CD4-positive, alpha-beta T cell (primary cell): ENCODE measurements at regions not wholly inside any gene's neighbourhood (a gene's known extent, or its start where the extent isn't known, plus 50 kb on each side); places are given as distances from the start of the nearest gene placed in this dataset.

Experiments used
- ATAC-seq: fragments of 200-7000 bp; cut with Tn5 transposase; one replicate; pipeline ENCODE4 v1.10.0; 2022; ENCODE audit warnings: mild to moderate bottlenecking; ENCODE audit not compliant: poor library complexity
- CTCF ChIA-PET: fragments of 350-600 bp; sonication (Branson Sonifier 250); formaldehyde crosslinking; loops from one replicate; lab custom pipeline; 2021; ENCODE audit warnings: antibody characterized with exemption, inconsistent platforms; lab: Charles Lee
- POLR2A ChIA-PET: fragments of 350-600 bp; sonication (Branson Sonifier 250); formaldehyde crosslinking; loops from one replicate; lab custom pipeline; 2021; ENCODE audit warnings: antibody characterized with exemption, inconsistent platforms; lab: Charles Lee
- DNase-seq, 14 experiments: peaks; one replicate each; pipeline ENCODE4 v3.0.0-alpha.2; 2013 to 2020; ENCODE audit warnings: mixed read lengths in 2 of 14
- H3K27ac ChIP-seq, 2 donors: one replicate each; pipeline versions ENCODE4 v1.5.1 to v1.7.0; 2013; ENCODE audit warnings: low read length in 2 of 2, low read depth in 1 of 2, mild to moderate bottlenecking in 1 of 2
- H3K27me3 ChIP-seq, 2 experiments: 1 replicate in 1 of 2; 2 replicates in 1 of 2; pipeline versions ENCODE4 v1.6.1 to v1.7.0; 2013; ENCODE audit warnings: low read length in 2 of 2, control low read depth in 1 of 2, mild to moderate bottlenecking in 1 of 2, moderate library complexity in 1 of 2; ENCODE audit not compliant: insufficient read depth in 2 of 2, control insufficient read depth in 1 of 2
- H3K36me3 ChIP-seq: one replicate; pipeline ENCODE4 v1.6.1; 2013; ENCODE audit warnings: low read length, control low read depth; ENCODE audit not compliant: insufficient read depth
- H3K4me1 ChIP-seq: one replicate; pipeline ENCODE4 v1.6.1; 2013; ENCODE audit warnings: low read length, control low read depth; ENCODE audit not compliant: insufficient read depth
- H3K4me3 ChIP-seq: one replicate; pipeline ENCODE4 v1.5.1; 2013; ENCODE audit warnings: mild to moderate bottlenecking, low read length, moderate library complexity
- H3K9me3 ChIP-seq, 2 experiments: 1 replicate in 1 of 2; 2 replicates in 1 of 2; pipeline versions ENCODE4 v1.6.1 to v1.7.0; 2013; ENCODE audit warnings: low read length in 2 of 2, mild to moderate bottlenecking in 2 of 2, control low read depth in 1 of 2, moderate library complexity in 1 of 2; ENCODE audit not compliant: control insufficient read depth in 1 of 2, insufficient read depth in 1 of 2
- H3K27ac Mint-ChIP-seq: one replicate; pipeline ENCODE4 v1.8.0; 2020; ENCODE audit warnings: mixed read lengths
- H3K27me3 Mint-ChIP-seq: one replicate; pipeline ENCODE4 v1.8.0; 2021; ENCODE audit warnings: mixed read lengths
- H3K36me3 Mint-ChIP-seq: one replicate; pipeline ENCODE4 v1.8.0; 2021; ENCODE audit warnings: low read depth, mixed read lengths
- H3K4me1 Mint-ChIP-seq: one replicate; pipeline ENCODE4 v1.8.0; 2021; ENCODE audit warnings: low read depth, mixed read lengths
- H3K4me3 Mint-ChIP-seq: one replicate; pipeline ENCODE4 v1.8.0; 2020; ENCODE audit warnings: mild to moderate bottlenecking, mixed read lengths
- H3K9me3 Mint-ChIP-seq: one replicate; pipeline ENCODE4 v1.8.0; 2020; ENCODE audit warnings: mixed read lengths
- CTCF ChIP-seq: fragments of 200-600 bp; IDR thresholded peaks from one replicate; pipeline ENCODE4 v1.8.0; 2022; ENCODE audit warnings: antibody characterized with exemption, mild to moderate bottlenecking
- intact Hi-C, 2 experiments: fragments of 100-400 bp; cut with DNase I in 1 of 2; cut with micrococcal nuclease in 1 of 2; formaldehyde crosslinking; loops; one replicate each; pipeline versions ENCODE4 v1.15.1 to v1.9.0; 2023 to 2025; cut with DNase I, micrococcal nuclease

DNA sequence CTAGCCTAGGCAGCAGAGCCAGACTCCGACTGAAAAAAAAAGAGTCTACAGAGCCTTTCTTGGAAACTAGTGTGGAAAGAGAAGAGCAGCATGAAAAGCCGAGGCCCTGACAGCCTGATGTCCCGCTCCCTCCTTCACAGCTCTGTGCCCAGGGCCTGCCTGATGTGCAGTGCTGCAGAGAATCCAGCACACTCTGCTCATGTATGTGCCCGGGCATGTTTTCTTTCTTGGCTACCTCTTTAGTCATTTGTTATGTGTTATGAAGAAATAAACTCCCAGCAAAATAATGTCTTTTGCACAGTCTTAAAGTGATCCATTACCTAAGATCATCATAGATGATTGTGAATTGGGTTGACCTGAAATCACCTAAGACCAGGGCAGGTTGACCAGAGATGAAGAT, 78.1 kb upstream of the EZR start:
- DNase-seq: no peak
- Histone ChIP-seq H3K27ac (no peak overlapping the region), H3K27me3 (no peaks in the 10 kb centered on the region), H3K4me3 (no peak overlapping the region), H3K4me1 (no peaks in the 10 kb centered on the region), H3K36me3 (no peaks in the 10 kb centered on the region), H3K9me3 (no peaks in the 10 kb centered on the region)
- no peak for ATAC-seq
- no peak overlapping the region for H3K4me3 Mint-ChIP-seq
- no peaks in the 10 kb centered on the region for H3K27me3 Mint-ChIP-seq
- no peaks in the 10 kb centered on the region for H3K4me1 Mint-ChIP-seq
- TF ChIP-seq CTCF: no peak
- no peak overlapping the region for H3K27ac Mint-ChIP-seq
- intact Hi-C loops: no loop called here
- ChIA-PET CTCF (no interaction called here), POLR2A (no interaction called here)
- H3K9me3 Mint-ChIP-seq: no peaks in the 10 kb centered on the region
- H3K36me3 Mint-ChIP-seq: no peaks in the 10 kb centered on the region

GRCh38 chr6:158895661-158896060, 76.5 kb upstream of the EZR start:
- ATAC-seq (no peak), DNase-seq (no peak)
- H3K27ac ChIP-seq: no peak overlapping the region
- no peaks in the 10 kb centered on the region for H3K4me1 Mint-ChIP-seq
- ChIA-PET POLR2A (no interaction called here), CTCF (no interaction called here)
- H3K4me1 ChIP-seq: no peaks in the 10 kb centered on the region
- H3K4me3 Mint-ChIP-seq: no peak overlapping the region
- no peaks in the 10 kb centered on the region for H3K36me3 Mint-ChIP-seq
- no peaks in the 10 kb centered on the region for H3K9me3 Mint-ChIP-seq
- H3K27ac Mint-ChIP-seq: no peak overlapping the region
- H3K27me3 Mint-ChIP-seq: no peaks in the 10 kb centered on the region
- intact Hi-C loops: no loop called here
- no peak for TF ChIP-seq CTCF
- H3K36me3 ChIP-seq: no peaks in the 10 kb centered on the region
- no peaks in the 10 kb centered on the region for H3K27me3 ChIP-seq
- H3K4me3 ChIP-seq: no peak overlapping the region
- H3K9me3 ChIP-seq: no peaks in the 10 kb centered on the region

DNA sequence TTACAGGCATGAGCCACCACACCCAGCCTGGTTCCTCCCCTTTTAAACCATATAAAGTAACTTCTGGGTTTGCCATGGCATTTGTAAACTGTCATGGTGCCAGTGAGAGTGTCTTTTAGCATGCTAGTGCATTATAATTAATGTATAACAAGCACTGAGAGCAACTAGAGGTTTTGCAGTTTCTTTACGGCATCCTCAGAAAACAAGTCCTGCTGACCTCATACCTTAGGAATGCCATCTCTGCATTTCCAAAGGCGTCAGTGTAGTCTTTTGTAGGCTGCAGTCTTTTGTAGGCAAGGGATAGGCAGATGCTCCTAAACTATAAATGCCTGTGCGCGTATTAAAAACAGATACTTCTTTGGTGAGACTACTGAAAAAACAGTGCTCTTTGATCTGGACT, 75.0 kb upstream of the EZR start:
- TF ChIP-seq CTCF: no peak
- H3K4me3 ChIP-seq: no peak overlapping the region
- Mint-ChIP-seq H3K27ac (no peak overlapping the region), H3K4me1 (no peaks in the 10 kb centered on the region), H3K4me3 (no peak overlapping the region), H3K9me3 (no peaks in the 10 kb centered on the region), H3K36me3 (no peaks in the 10 kb centered on the region), H3K27me3 (no peaks in the 10 kb centered on the region)
- ATAC-seq: no peak
- CTCF ChIA-PET: no interaction called here
- intact Hi-C loops: no loop called here
- H3K27ac ChIP-seq: no peak overlapping the region
- no peak for DNase-seq
- no peaks in the 10 kb centered on the region for H3K36me3 ChIP-seq
- POLR2A ChIA-PET: no interaction called here
- no peaks in the 10 kb centered on the region for H3K4me1 ChIP-seq
- H3K27me3 ChIP-seq: no peaks in the 10 kb centered on the region
- H3K9me3 ChIP-seq: no peaks in the 10 kb centered on the region
